NCI-H446 (cell line): ENCODE measurements at regions not wholly inside any gene's neighbourhood (a gene's known extent, or its start where the extent isn't known, plus 50 kb on each side); places are given as distances from the start of the nearest gene placed in this dataset.

Experiments used
- DNase-seq, 2 experiments: peaks; one replicate each; lab custom pipeline; 2025; lab: John Stamatoyannopoulos, UW

- DNase-seq = peak in 1 of 2 experiments; percentile 23
Measured at GRCh38 chr1:58367217-58367616, 179.3 kb downstream of the OMA1 start.

GRCh38 chr1:58365328-58365727 lies 181.2 kb downstream of the OMA1 start:
- no peak for DNase-seq

- DNase-seq = no peak
Measured at GRCh38 chr1:58363585-58363984, 182.9 kb downstream of the OMA1 start.

GRCh38 chr1:58361134-58361533 lies 185.4 kb downstream of the OMA1 start:
- DNase-seq = no peak

GRCh38 chr1:58358346-58358745 lies 188.2 kb downstream of the OMA1 start:
- peak in 1 of 2 experiments; percentile 20 for DNase-seq

- no peak for DNase-seq
Measured at GRCh38 chr1:58356402-58356801, 190.1 kb downstream of the OMA1 start.

GRCh38 chr1:58353168-58353567 lies 193.4 kb downstream of the OMA1 start:
- DNase-seq = no peak

- no peak for DNase-seq
Measured at GRCh38 chr1:58352476-58353092, 193.9 kb downstream of the OMA1 start.

GRCh38 chr1:58346036-58346355 lies 200.5 kb downstream of the OMA1 start:
- no peak for DNase-seq

GRCh38 chr1:58345215-58346035 lies 201.1 kb downstream of the OMA1 start:
- no peak for DNase-seq

GRCh38 chr1:58340185-58340584 lies 206.3 kb downstream of the OMA1 start:
- no peak for DNase-seq

GRCh38 chr1:58338081-58338480 lies 208.4 kb downstream of the OMA1 start:
- no peak for DNase-seq

- DNase-seq = no peak
Measured at GRCh38 chr1:58333511-58333910, 213.0 kb downstream of the OMA1 start.

GRCh38 chr1:58331156-58331555 lies 215.4 kb downstream of the OMA1 start:
- DNase-seq = no peak

- no peak for DNase-seq
Measured at GRCh38 chr1:58325866-58326265, 220.7 kb downstream of the OMA1 start.

- DNase-seq = no peak
Measured at GRCh38 chr1:58324558-58324957, 222.0 kb downstream of the OMA1 start.

GRCh38 chr1:58318157-58319005 lies 228.1 kb downstream of the OMA1 start:
- DNase-seq = no peak

- no peak for DNase-seq
Measured at GRCh38 chr1:58317694-58318093, 228.8 kb downstream of the OMA1 start.

GRCh38 chr1:58317086-58317485 lies 229.4 kb downstream of the OMA1 start:
- DNase-seq = no peak

- no peak for DNase-seq
Measured at GRCh38 chr1:58316141-58316540, 230.4 kb downstream of the OMA1 start.

GRCh38 chr1:58312971-58313563 lies 233.5 kb downstream of the OMA1 start:
- peak in 1 of 2 experiments; percentile 44 for DNase-seq

GRCh38 chr1:58312461-58312860 lies 234.1 kb downstream of the OMA1 start:
- no peak for DNase-seq
